NCI-H187 (cell line): ENCODE measurements at regions not wholly inside any gene's neighbourhood (a gene's known extent, or its start where the extent isn't known, plus 50 kb on each side); places are given as distances from the start of the nearest gene placed in this dataset.
"Not testable (repeated sequence)": the region's sequence is repeated elsewhere in the genome, so short reads cannot be mapped to it uniquely, and the experiment has no call there.

ENCODE experiments used
- DNase-seq, 2 experiments: peaks; one replicate each; lab custom pipeline; 2025; lab: John Stamatoyannopoulos, UW

GRCh38 chr21:39000496-39000895 lies 182.8 kb downstream of the PSMG1 start:
- DNase-seq: no peak

- no peak for DNase-seq
These were observed 184.1 kb downstream of the PSMG1 start for GRCh38 chr21:38999161-38999560.

GRCh38 chr21:38998281-38998680 lies 185.0 kb downstream of the PSMG1 start:
- DNase-seq: not testable (repeated sequence)

GRCh38 chr21:38997843-38998175 lies 185.4 kb downstream of the PSMG1 start:
- not testable (repeated sequence) for DNase-seq

GRCh38 chr21:38997051-38997842 lies 186.0 kb downstream of the PSMG1 start:
- no peak for DNase-seq

GRCh38 chr21:38996355-38996754 lies 186.9 kb downstream of the PSMG1 start:
- DNase-seq: no peak

GRCh38 chr21:38995731-38996130 lies 187.5 kb downstream of the PSMG1 start:
- DNase-seq: peak in 1 of 2 experiments; percentile 49

GRCh38 chr21:38995071-38995669 lies 188.1 kb downstream of the PSMG1 start:
- DNase-seq: no peak

GRCh38 chr21:38994042-38994441 lies 188.3 kb downstream of the ETS2 start:
- DNase-seq: no peak

GRCh38 chr21:38993561-38993960 lies 187.8 kb downstream of the ETS2 start:
- DNase-seq: no peak

- DNase-seq: no peak
These were observed 187.0 kb downstream of the ETS2 start for GRCh38 chr21:38992737-38993136.

- peak; percentile 76 to 80 for DNase-seq
These were observed 184.7 kb downstream of the ETS2 start for GRCh38 chr21:38990424-38990794.

GRCh38 chr21:38989745-38990423 lies 184.2 kb downstream of the ETS2 start:
- DNase-seq: peak; percentile 54 to 76

GRCh38 chr21:38989379-38989744 lies 183.6 kb downstream of the ETS2 start:
- no peak for DNase-seq

GRCh38 chr21:38988509-38989378 lies 183.0 kb downstream of the ETS2 start:
- peak; percentile 36 to 87 for DNase-seq

- DNase-seq: no peak
These were observed 182.1 kb downstream of the ETS2 start for GRCh38 chr21:38987633-38988508.

GRCh38 chr21:38986806-38987632 lies 181.3 kb downstream of the ETS2 start:
- no peak for DNase-seq

GRCh38 chr21:38986406-38986805 lies 180.7 kb downstream of the ETS2 start:
- DNase-seq: no peak

- peak; percentile 73 to 82 for DNase-seq
These were observed 180.0 kb downstream of the ETS2 start for GRCh38 chr21:38985568-38986378.
